Endothelial cell of umbilical vein (primary cell): ENCODE measurements at regions not wholly inside any gene's neighbourhood (a gene's known extent, or its start where the extent isn't known, plus 50 kb on each side); places are given as distances from the start of the nearest gene placed in this dataset.

ENCODE experiments used
- BruUV-seq: library from RNA; stranded (reverse); fragments of 400-500 nt; replicated peaks from 2 replicates; lab custom pipeline; 2021; lab: Mats Ljungman, UMichigan
- CTCF ChIA-PET: fragments of 300-600, 350-600 bp; sonication (Branson Sonifier 250); formaldehyde crosslinking; loops from one replicate; lab custom pipeline; 2021; ENCODE audit warnings: antibody characterized with exemption, inconsistent platforms; lab: Charles Lee
- POLR2A ChIA-PET: fragments of 300-600, 350-600 bp; sonication (Branson Sonifier 250); formaldehyde crosslinking; loops from one replicate; lab custom pipeline; 2021; ENCODE audit warnings: antibody characterized with exemption, inconsistent platforms; lab: Charles Lee
- DNase-seq: peaks from one replicate; pipeline ENCODE4 v3.0.0-alpha.2; 2011; ENCODE audit warnings: low read depth, low spot score
- FAIRE-seq: peaks from 2 replicates; lab custom pipeline; 2011; peaks lifted over from hg19 to GRCh38; lab: Jason Lieb, UNC
- H2AFZ ChIP-seq: 2 replicates; pipeline ENCODE4 v1.6.0; 2012; ENCODE audit warnings: low read depth, low read length, control low read depth, inconsistent platforms
- H3K27ac ChIP-seq: 2 replicates; pipeline ENCODE4 v1.5.1; 2011; ENCODE audit warnings: low read depth, mild to moderate bottlenecking, control low read depth, low read length, moderate library complexity; ENCODE audit not compliant: insufficient read depth
- H3K27me3 ChIP-seq, 2 experiments: 2 replicates each; pipeline versions ENCODE4 v1.6.0 to v1.6.1; 2011; ENCODE audit warnings: low read length in 2 of 2, mixed read lengths in 1 of 2; ENCODE audit not compliant: control insufficient read depth in 2 of 2, insufficient read depth in 2 of 2
- H3K36me3 ChIP-seq, 2 experiments: 2 replicates in 1 of 2; 3 replicates in 1 of 2; pipeline ENCODE4 v1.5.1; 2011; ENCODE audit warnings: low read length in 2 of 2, mild to moderate bottlenecking in 1 of 2, moderate library complexity in 1 of 2; ENCODE audit not compliant: control insufficient read depth in 2 of 2, insufficient read depth in 2 of 2; ENCODE audit errors: extremely low read depth in 1 of 2
- H3K4me1 ChIP-seq: 3 replicates; pipeline ENCODE4 v1.5.1; 2011; ENCODE audit warnings: mild to moderate bottlenecking, low read length; ENCODE audit not compliant: control insufficient read depth, insufficient read depth; ENCODE audit errors: extremely low read depth
- H3K4me2 ChIP-seq: 2 replicates; pipeline ENCODE4 v1.6.1; 2011; ENCODE audit warnings: low read length, control low read depth, mixed read lengths; ENCODE audit not compliant: insufficient read depth
- H3K4me3 ChIP-seq, 3 experiments: fragments of 200-600 bp in 1 of 3; sonication (generic), shearing (Covaris generic) in 1 of 3; replicated peaks in 1 of 3; 2 replicates each; pipeline ENCODE4 v1.5.1; 2011 to 2016; ENCODE audit warnings: control low read depth in 3 of 3, low read length in 3 of 3, mild to moderate bottlenecking in 2 of 3, inconsistent platforms in 1 of 3, low read depth in 1 of 3, moderate library complexity in 1 of 3; ENCODE audit not compliant: insufficient read depth in 1 of 3
- H3K79me2 ChIP-seq: 2 replicates; pipeline ENCODE4 v1.6.0; 2012; ENCODE audit warnings: low read length, inconsistent platforms; ENCODE audit not compliant: control insufficient read depth, insufficient read depth
- H3K9ac ChIP-seq: replicated peaks from 2 replicates; pipeline ENCODE3; 2011; ENCODE audit warnings: low read length, control low read depth; ENCODE audit not compliant: insufficient read depth; ENCODE audit errors: extremely low read depth
- H3K9me1 ChIP-seq: replicated peaks from 3 replicates; pipeline ENCODE4 v1.6.0; 2011; ENCODE audit warnings: mild to moderate bottlenecking, low read length; ENCODE audit not compliant: control insufficient read depth, insufficient read depth; ENCODE audit errors: extremely low read depth
- H3K9me3 ChIP-seq: replicated peaks from 2 replicates; pipeline ENCODE4 v1.5.1; 2012; ENCODE audit warnings: low read length, inconsistent platforms; ENCODE audit not compliant: control insufficient read depth, insufficient read depth
- H4K20me1 ChIP-seq: replicated peaks from 2 replicates; pipeline ENCODE3; 2011; ENCODE audit warnings: mild to moderate bottlenecking, low read length; ENCODE audit not compliant: control insufficient read depth, insufficient read depth; ENCODE audit errors: extremely low read depth
- EZH2 ChIP-seq: IDR thresholded peaks from 2 replicates; pipeline ENCODE4 v1.6.1; 2012; ENCODE audit warnings: borderline replicate concordance, low read depth, mild to moderate bottlenecking, moderate library complexity, low read length, inconsistent platforms; ENCODE audit not compliant: severe bottlenecking
- FOS ChIP-seq: IDR thresholded peaks from 2 replicates; pipeline ENCODE4 v1.6.1; 2011; ENCODE audit warnings: mild to moderate bottlenecking, low read length, moderate library complexity, borderline replicate concordance; ENCODE audit not compliant: insufficient read depth
- GATA2 ChIP-seq: IDR thresholded peaks from 2 replicates; pipeline ENCODE4 v1.7.0; 2011; ENCODE audit warnings: low read depth, mild to moderate bottlenecking, moderate library complexity, mixed read lengths, low read length; ENCODE audit not compliant: insufficient read length, insufficient read depth
- JUN ChIP-seq: IDR thresholded peaks from 2 replicates; pipeline ENCODE4 v1.6.1; 2011; ENCODE audit warnings: borderline replicate concordance, low read depth; ENCODE audit not compliant: insufficient read length, insufficient read depth
- MYC ChIP-seq: IDR thresholded peaks from one replicate; pipeline ENCODE4 v1.6.1; 2011; ENCODE audit warnings: mild to moderate bottlenecking, low read depth, low read length
- POLR2A ChIP-seq: IDR thresholded peaks from 2 replicates; pipeline ENCODE4 v1.6.1; 2012; ENCODE audit warnings: low read depth, mild to moderate bottlenecking, control low read depth, low read length
- POLR2AphosphoS5 ChIP-seq: IDR thresholded peaks from 2 replicates; pipeline ENCODE4 v1.6.1; 2012; ENCODE audit warnings: low read depth, mild to moderate bottlenecking, control low read depth, low read length, moderate library complexity; ENCODE audit not compliant: insufficient read depth
- dilution Hi-C: fragments of 300-500 bp; cut with MboI; formaldehyde crosslinking; loops from one replicate; pipeline ENCODE4 v1.15.0; 2019; ENCODE audit warnings: low sequenced_read_pairs; ENCODE audit not compliant: extremely low pct_ligation_motif_present
- intact Hi-C: fragments of 100-400 bp; cut with micrococcal nuclease; formaldehyde crosslinking; loops from one replicate; pipeline ENCODE4 v1.10.0; 2022
- TF ChIP-seq, protein P1 (sequence below), 2 donors: IDR thresholded peaks; 1 replicate in 1 of 2; 2 replicates in 1 of 2; pipeline ENCODE4 v1.5.1; 2011; ENCODE audit warnings: low read length in 2 of 2, mild to moderate bottlenecking in 2 of 2, moderate library complexity in 2 of 2, control low read depth in 1 of 2, inconsistent platforms in 1 of 2, low read depth in 1 of 2; ENCODE audit not compliant: insufficient read depth in 1 of 2; ENCODE audit errors: extremely low read depth in 1 of 2
- TF ChIP-seq, protein P2 (sequence below): IDR thresholded peaks from 2 replicates; pipeline ENCODE4 v1.6.1; 2011; ENCODE audit not compliant: insufficient read depth, insufficient read length

DNA sequence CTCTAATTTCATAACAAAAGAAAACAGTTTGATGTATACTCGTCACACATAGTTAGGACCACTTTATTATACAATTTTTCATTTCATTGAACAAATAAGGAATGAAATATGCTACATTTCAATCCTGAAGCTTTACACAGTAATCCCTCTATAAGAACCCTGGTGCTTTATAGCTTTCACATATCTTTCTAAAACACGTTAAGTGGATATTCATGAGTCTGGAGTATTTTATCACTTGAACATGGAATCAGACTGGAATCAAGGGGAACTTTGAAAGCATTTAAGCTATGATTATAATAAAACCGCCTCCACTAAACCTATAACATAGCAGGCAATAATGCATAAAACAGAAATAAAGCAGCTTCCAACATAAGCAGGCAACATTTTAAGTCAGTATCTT lies 476.6 kb downstream of the COL11A1 start:
- no peak overlapping the region for H3K9ac ChIP-seq
- no TSS peak for BruUV-seq
- TF ChIP-seq MYC (no peak), FOS (no peak), GATA2 (no peak), POLR2AphosphoS5 (no peak), EZH2 (no peak), POLR2A (no peak), JUN (no peak)
- TF ChIP-seq, protein P1, sequence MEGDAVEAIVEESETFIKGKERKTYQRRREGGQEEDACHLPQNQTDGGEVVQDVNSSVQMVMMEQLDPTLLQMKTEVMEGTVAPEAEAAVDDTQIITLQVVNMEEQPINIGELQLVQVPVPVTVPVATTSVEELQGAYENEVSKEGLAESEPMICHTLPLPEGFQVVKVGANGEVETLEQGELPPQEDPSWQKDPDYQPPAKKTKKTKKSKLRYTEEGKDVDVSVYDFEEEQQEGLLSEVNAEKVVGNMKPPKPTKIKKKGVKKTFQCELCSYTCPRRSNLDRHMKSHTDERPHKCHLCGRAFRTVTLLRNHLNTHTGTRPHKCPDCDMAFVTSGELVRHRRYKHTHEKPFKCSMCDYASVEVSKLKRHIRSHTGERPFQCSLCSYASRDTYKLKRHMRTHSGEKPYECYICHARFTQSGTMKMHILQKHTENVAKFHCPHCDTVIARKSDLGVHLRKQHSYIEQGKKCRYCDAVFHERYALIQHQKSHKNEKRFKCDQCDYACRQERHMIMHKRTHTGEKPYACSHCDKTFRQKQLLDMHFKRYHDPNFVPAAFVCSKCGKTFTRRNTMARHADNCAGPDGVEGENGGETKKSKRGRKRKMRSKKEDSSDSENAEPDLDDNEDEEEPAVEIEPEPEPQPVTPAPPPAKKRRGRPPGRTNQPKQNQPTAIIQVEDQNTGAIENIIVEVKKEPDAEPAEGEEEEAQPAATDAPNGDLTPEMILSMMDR (IDR thresholded peaks at IDR 0.05; ENCODE audit: extremely low read depth in 1 of 2, insufficient read depth in 1 of 2, low read depth in 1 of 2, low read length in 2 of 2) = no peak
- TF ChIP-seq, protein P2, sequence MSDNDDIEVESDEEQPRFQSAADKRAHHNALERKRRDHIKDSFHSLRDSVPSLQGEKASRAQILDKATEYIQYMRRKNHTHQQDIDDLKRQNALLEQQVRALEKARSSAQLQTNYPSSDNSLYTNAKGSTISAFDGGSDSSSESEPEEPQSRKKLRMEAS = no peak
- dilution Hi-C loops = no loop called here
- ChIA-PET CTCF (interaction anchor here (1.0 kb wide), 1 partner anchor 339 kb away, joined by 3 read pairs; no protein-coding TSS in a partner anchor), POLR2A (no interaction called here)
- H3K27ac ChIP-seq = no peak overlapping the region
- H3K27me3 ChIP-seq = no peaks in the 10 kb centered on the region
- intact Hi-C loops = no loop called here
- H3K4me3 ChIP-seq = no peak overlapping the region
- no peaks in the 10 kb centered on the region for H3K4me1 ChIP-seq
- no peaks in the 10 kb centered on the region for H4K20me1 ChIP-seq
- H3K9me1 ChIP-seq = no peaks in the 10 kb centered on the region
- H3K36me3 ChIP-seq = no peaks in the 10 kb centered on the region
- no peak for DNase-seq
- no peak overlapping the region for H3K4me2 ChIP-seq
- no peaks in the 10 kb centered on the region for H3K79me2 ChIP-seq
- no peaks in the 10 kb centered on the region for H3K9me3 ChIP-seq
- H2AFZ ChIP-seq = no peak overlapping the region
- FAIRE-seq = no peak
